Thyroid gland (tissue), 4 donors: ENCODE measurements at regions not wholly inside any gene's neighbourhood (a gene's known extent, or its start where the extent isn't known, plus 50 kb on each side); places are given as distances from the start of the nearest gene placed in this dataset.

Experiments used
- DNase-seq, 2 donors: peaks; one replicate each; pipeline ENCODE4 v3.0.0-alpha.2; 2019
- H3K27ac ChIP-seq, 3 donors: fragments of 200-600 bp; sonication (generic); 1 replicate in 2 of 3; 2 replicates in 1 of 3; pipeline ENCODE4 v1.5.1; 2016 to 2019; ENCODE audit warnings: mild to moderate bottlenecking in 1 of 3, moderate library complexity in 1 of 3
- H3K27me3 ChIP-seq: fragments of 200-600 bp; sonication (generic); one replicate; pipeline ENCODE4 v1.5.1; 2019
- H3K36me3 ChIP-seq, 2 donors: fragments of 200-600 bp; sonication (generic); one replicate each; pipeline ENCODE4 v1.5.1; 2016 to 2019
- H3K4me1 ChIP-seq, 2 donors: fragments of 200-600 bp; sonication (generic); one replicate each; pipeline ENCODE4 v1.5.1; 2017 to 2019
- H3K4me3 ChIP-seq, 3 donors: fragments of 200-600 bp; sonication (generic); replicated peaks in 1 of 3; 1 replicate in 2 of 3; 2 replicates in 1 of 3; pipeline ENCODE4 v1.5.1; 2016; ENCODE audit warnings: mild to moderate bottlenecking in 1 of 3
- H3K9me3 ChIP-seq: fragments of 200-600 bp; sonication (generic); one replicate; pipeline ENCODE4 v1.5.1; 2017
- POLR2A ChIP-seq, 2 donors: fragments of 450-650 bp; IDR thresholded peaks; one replicate each; pipeline ENCODE4 v1.6.1; 2017; ENCODE audit warnings: antibody characterized with exemption in 2 of 2, mild to moderate bottlenecking in 2 of 2, moderate library complexity in 1 of 2
- whole genome bisulfite sequencing, 2 donors: methylation state at CpG; one replicate each; pipeline ENCODE4 v1.1.5; 2017; 5-methylcytosine and 5-hydroxymethylcytosine counted together
- intact Hi-C: fragments of 100-400 bp; cut with DNase I; formaldehyde crosslinking; loops from one replicate; pipeline ENCODE4 v1.15.1; 2023
- TF ChIP-seq, protein P1 (sequence below), 6 experiments: fragments of 200-600 bp in 3 of 6; fragments of 450-650 bp in 3 of 6; sonication (generic) in 3 of 6; IDR thresholded peaks; one replicate each; pipeline ENCODE4 v1.5.1; 2016 to 2019; ENCODE audit warnings: antibody characterized with exemption in 6 of 6, mild to moderate bottlenecking in 2 of 6, inconsistent platforms in 1 of 6, moderate library complexity in 1 of 6

DNA sequence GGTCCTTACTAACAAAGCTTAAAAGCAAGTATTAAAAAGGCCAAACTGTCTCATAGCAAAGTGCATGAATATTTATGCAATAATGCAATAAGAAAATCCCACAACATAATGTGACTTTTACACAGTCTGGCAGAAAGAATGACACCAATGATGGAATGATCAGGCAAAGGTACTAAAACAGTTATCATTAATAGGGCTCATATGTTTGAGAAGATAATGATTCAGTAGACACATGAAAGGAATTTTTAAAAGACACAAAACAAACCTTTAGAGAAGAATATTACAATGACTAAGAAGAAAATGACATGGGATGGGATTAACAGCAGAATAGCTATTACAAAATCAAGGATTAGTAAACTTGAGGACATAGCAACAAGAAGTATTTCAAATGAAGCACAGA lies 1411.2 kb upstream of the TMEM132C start:
- Histone ChIP-seq H3K4me3 (no peak overlapping the region), H3K36me3 (no peaks in the 10 kb centered on the region), H3K4me1 (no peaks in the 10 kb centered on the region), H3K27ac (no peak overlapping the region), H3K9me3 (no peaks in the 10 kb centered on the region), H3K27me3 (no peaks in the 10 kb centered on the region)
- no peak for TF ChIP-seq POLR2A (IDR thresholded peaks at IDR 0.05)
- TF ChIP-seq, protein P1, sequence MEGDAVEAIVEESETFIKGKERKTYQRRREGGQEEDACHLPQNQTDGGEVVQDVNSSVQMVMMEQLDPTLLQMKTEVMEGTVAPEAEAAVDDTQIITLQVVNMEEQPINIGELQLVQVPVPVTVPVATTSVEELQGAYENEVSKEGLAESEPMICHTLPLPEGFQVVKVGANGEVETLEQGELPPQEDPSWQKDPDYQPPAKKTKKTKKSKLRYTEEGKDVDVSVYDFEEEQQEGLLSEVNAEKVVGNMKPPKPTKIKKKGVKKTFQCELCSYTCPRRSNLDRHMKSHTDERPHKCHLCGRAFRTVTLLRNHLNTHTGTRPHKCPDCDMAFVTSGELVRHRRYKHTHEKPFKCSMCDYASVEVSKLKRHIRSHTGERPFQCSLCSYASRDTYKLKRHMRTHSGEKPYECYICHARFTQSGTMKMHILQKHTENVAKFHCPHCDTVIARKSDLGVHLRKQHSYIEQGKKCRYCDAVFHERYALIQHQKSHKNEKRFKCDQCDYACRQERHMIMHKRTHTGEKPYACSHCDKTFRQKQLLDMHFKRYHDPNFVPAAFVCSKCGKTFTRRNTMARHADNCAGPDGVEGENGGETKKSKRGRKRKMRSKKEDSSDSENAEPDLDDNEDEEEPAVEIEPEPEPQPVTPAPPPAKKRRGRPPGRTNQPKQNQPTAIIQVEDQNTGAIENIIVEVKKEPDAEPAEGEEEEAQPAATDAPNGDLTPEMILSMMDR (IDR thresholded peaks at IDR 0.05), result no peak
- DNase-seq, result no peak
- intact Hi-C loops, result no loop called here

DNA sequence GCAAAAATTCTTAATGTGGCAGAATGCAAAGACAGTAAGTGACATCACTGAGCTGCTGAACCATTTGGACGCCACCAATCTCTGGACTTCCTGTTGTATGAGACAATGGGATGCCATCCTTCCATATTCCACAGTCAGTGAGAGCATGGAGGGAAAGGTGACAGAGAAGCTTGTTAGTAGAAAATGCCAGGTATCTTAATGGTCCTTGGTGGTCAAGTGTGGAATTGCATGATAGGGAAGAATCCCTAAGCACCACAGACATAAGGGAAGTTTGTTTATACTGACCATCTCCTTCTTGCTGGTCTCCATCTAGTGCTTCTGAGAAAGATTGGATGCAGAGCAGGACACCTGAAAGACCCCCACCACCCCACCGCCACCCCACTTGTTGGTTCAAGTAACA lies 1410.0 kb upstream of the TMEM132C start:
- TF ChIP-seq POLR2A (IDR thresholded peaks at IDR 0.05), result no peak
- TF ChIP-seq, protein P1 (IDR thresholded peaks at IDR 0.05), result no peak
- H3K4me3 ChIP-seq, result no peak overlapping the region
- no peaks in the 10 kb centered on the region for H3K27me3 ChIP-seq
- intact Hi-C loops, result no loop called here
- H3K9me3 ChIP-seq, result no peaks in the 10 kb centered on the region
- H3K27ac ChIP-seq, result no peak overlapping the region
- no peak for DNase-seq
- H3K36me3 ChIP-seq, result no peaks in the 10 kb centered on the region
- 80 to 93% methylated on average over 2 of the region's 2 CpGs for WGBS, 2 donors
- no peaks in the 10 kb centered on the region for H3K4me1 ChIP-seq

DNA sequence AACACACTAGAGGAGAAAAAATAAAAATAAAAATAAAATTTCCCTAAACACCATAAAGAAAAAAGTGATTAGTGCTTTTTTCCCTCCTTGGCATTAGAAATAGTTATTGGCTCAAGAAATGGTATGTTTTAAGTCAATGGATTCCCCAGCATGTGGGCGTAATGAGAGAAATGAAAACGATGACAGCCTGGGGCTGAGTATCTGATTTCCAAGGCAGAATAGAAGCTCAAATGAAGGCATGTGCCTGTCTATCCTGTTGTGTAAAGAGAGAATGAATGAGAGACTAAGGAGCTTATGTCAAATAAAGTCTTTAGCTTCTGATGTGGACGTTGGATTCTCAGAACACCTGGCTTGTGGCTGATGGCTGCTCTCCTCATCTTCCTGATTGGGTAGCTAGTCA lies 1408.4 kb upstream of the TMEM132C start:
- H3K4me1 ChIP-seq, result no peaks in the 10 kb centered on the region
- no peaks in the 10 kb centered on the region for H3K9me3 ChIP-seq
- H3K36me3 ChIP-seq, result no peaks in the 10 kb centered on the region
- H3K27me3 ChIP-seq, result no peaks in the 10 kb centered on the region
- 72 to 80% methylated on average over 3 of the region's 3 CpGs for WGBS, 2 donors
- intact Hi-C loops, result no loop called here
- H3K4me3 ChIP-seq, result no peak overlapping the region
- no peak overlapping the region for H3K27ac ChIP-seq
- DNase-seq, result no peak
- no peak for TF ChIP-seq POLR2A (IDR thresholded peaks at IDR 0.05)
- TF ChIP-seq, protein P1 (IDR thresholded peaks at IDR 0.05), result no peak

DNA sequence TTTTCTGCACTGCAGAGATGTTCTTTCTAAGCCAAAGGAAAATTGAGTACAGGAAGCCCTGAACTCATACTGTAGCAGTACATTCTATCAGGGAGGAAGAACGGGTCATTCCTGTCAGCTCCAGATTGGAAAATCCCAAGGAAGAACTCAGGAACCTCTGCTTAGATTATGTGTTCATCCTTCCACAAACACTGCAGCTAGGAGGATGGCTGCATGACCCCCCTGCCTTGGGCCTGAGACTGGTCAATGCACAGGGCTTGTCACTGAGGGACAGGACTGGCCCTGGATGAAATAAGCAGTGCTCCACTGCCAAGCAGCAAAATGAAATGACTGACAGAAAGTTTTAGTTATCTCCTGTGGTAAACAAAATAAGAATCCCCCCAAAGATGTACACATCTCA lies 1406.8 kb upstream of the TMEM132C start:
- H3K36me3 ChIP-seq, result no peaks in the 10 kb centered on the region
- H3K27ac ChIP-seq, result no peak overlapping the region
- no peaks in the 10 kb centered on the region for H3K9me3 ChIP-seq
- TF ChIP-seq, protein P1 (IDR thresholded peaks at IDR 0.05), result no peak
- TF ChIP-seq POLR2A (IDR thresholded peaks at IDR 0.05), result no peak
- H3K27me3 ChIP-seq, result no peaks in the 10 kb centered on the region
- intact Hi-C loops, result no loop called here
- no peaks in the 10 kb centered on the region for H3K4me1 ChIP-seq
- whole genome bisulfite sequencing, 2 donors, result 60 to 75% methylated on average over 1 of the region's 1 CpG
- no peak for DNase-seq
- no peak overlapping the region for H3K4me3 ChIP-seq

DNA sequence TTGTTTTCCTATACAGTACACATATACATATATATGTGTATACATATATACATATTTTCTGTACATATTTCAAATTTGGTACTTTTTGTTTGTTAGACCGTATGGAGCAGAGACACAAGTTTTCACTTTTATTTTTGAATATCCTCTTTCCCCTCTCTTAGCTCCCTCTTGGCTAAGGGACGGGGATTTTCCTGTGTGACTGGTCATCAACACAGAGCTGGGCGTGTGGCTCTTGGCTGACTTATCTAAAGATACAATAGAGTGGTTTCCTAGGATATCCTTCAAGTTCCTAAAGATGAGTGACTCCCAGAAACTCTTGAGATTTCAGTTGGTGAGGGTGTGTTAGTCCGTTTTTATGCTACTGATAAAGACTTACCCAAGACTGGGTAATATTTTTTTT lies 1404.5 kb upstream of the TMEM132C start:
- H3K9me3 ChIP-seq, result no peaks in the 10 kb centered on the region
- no peaks in the 10 kb centered on the region for H3K36me3 ChIP-seq
- H3K4me1 ChIP-seq, result no peaks in the 10 kb centered on the region
- intact Hi-C loops, result no loop called here
- no peak for TF ChIP-seq POLR2A (IDR thresholded peaks at IDR 0.05)
- TF ChIP-seq, protein P1 (IDR thresholded peaks at IDR 0.05), result no peak
- H3K27me3 ChIP-seq, result no peaks in the 10 kb centered on the region
- 53 to 68% methylated on average over 4 of the region's 4 CpGs for WGBS, 2 donors
- no peak overlapping the region for H3K4me3 ChIP-seq
- no peak overlapping the region for H3K27ac ChIP-seq
- no peak for DNase-seq
